GM18505 (cell line): ENCODE measurements at regions not wholly inside any gene's neighbourhood (a gene's known extent, or its start where the extent isn't known, plus 50 kb on each side); places are given as distances from the start of the nearest gene placed in this dataset.

Source experiments
- ATAC-seq: cut with Tn5 transposase; IDR thresholded peaks from one replicate; pipeline ENCODE4 v1.9.1; 2021; ENCODE audit not compliant: unreplicated experiment
- POLR2A ChIP-seq: IDR thresholded peaks from 4 replicates; pipeline ENCODE4 v1.6.1; 2011; ENCODE audit warnings: borderline replicate concordance; ENCODE audit not compliant: insufficient read depth, insufficient read length; ENCODE audit errors: extremely low read depth

DNA sequence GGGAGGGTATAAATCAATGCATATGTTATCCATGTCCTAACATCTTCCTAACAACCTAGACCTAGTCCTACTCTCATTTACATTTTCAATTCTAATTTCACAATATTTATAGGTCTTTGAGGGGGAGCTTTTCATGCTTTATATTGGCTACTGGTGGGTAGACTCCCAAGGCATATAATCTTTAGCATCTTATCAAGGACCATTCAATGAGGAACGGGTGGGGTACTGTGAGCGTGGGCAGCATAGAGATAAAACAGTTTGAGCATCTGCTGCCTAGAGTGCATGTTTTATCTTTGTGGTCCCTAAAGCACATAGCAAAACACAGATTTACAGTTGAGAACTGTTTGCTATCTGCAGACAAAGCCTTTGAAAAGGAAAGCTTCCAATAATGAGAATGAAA is 427.6 kb upstream of the WWC1 start:
- TF ChIP-seq POLR2A, result no peak

DNA sequence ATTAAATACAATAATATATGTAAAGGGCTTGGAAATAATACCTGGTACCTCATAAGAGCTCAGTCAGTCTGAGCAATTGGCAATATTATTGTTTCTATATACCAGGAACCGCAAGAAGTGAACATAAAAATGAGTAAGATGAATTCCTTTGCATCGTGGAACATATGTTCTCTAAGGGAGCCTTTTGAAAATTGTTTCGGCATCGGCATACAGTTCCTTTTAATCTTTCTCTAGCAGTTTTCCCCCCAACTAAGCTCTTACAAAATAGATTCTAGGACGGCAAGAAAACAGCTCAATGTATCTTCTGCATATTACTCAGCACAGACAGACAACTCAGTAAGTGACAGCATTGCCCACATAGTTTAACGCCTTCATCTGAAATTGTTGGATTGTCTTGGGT is 426.6 kb upstream of the WWC1 start:
- TF ChIP-seq POLR2A, result no peak
- no peak for ATAC-seq

More for the DNA sequence above, 427.6 kb upstream of the WWC1 start:
- no peak for ATAC-seq

- TF ChIP-seq POLR2A, result no peak
- ATAC-seq, result no peak
Observed at GRCh38 chr5:167866797-167867196, 424.6 kb upstream of the WWC1 start.

- TF ChIP-seq POLR2A, result no peak
- ATAC-seq, result no peak
Observed at GRCh38 chr5:167867281-167867680, 424.2 kb upstream of the WWC1 start.

GRCh38 chr5:167869125-167869524 is 422.3 kb upstream of the WWC1 start:
- TF ChIP-seq POLR2A, result no peak
- ATAC-seq, result no peak

GRCh38 chr5:167870055-167870454 is 421.4 kb upstream of the WWC1 start:
- ATAC-seq, result no peak
- no peak for TF ChIP-seq POLR2A

GRCh38 chr5:167871091-167871490 is 420.4 kb upstream of the WWC1 start:
- ATAC-seq, result no peak

GRCh38 chr5:167872791-167873190 is 418.7 kb upstream of the WWC1 start:
- no peak for TF ChIP-seq POLR2A
- no peak for ATAC-seq

More at GRCh38 chr5:167871091-167871490, 420.4 kb upstream of the WWC1 start:
- no peak for TF ChIP-seq POLR2A

DNA sequence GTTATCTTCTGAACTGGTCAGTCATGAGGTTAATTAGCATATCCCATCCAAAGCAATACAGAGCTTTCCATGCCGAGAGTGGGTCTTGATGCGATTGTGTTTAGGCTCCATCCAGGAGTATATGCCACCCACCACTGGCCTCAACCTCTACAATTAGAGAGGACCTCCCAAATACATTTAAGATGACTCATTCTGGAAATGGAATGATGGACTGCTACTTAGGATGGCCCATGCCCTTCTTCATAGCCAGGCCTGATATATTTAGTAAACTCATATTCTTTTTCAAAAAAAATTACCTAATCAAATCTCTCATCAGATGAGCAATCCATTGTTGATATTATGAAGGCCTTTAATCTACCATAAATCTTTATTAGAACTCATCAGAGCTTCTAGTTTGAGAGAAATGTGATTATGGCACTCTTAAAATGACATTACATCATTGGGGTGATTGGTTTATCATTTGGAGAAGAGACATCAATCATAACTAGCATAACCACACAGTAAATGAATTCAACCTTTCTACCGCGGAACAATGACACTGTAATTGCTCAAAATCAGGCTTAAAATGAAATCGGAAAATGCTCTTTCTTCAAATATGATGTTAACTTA is 414.2 kb upstream of the WWC1 start:
- no peak for ATAC-seq
- TF ChIP-seq POLR2A, result no peak

DNA sequence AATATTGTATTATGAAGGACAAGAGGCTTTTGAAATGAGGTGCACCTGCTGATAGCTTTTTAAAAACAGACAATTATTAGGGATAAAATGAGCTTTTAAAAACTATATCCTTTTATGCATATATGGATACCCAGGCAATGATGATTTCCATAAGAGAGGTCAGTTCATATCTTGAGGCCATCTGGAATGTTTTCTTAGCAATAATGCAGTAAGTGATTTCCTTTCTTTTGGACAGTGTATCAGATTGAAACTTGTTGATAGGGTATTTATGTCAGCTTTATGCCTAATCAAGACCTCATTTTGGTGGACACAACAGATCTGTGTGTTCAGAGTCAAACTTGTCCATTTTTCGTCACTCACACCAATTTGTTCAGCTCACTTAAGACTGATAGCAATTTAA is 413.5 kb upstream of the WWC1 start:
- TF ChIP-seq POLR2A, result no peak
- no peak for ATAC-seq

DNA sequence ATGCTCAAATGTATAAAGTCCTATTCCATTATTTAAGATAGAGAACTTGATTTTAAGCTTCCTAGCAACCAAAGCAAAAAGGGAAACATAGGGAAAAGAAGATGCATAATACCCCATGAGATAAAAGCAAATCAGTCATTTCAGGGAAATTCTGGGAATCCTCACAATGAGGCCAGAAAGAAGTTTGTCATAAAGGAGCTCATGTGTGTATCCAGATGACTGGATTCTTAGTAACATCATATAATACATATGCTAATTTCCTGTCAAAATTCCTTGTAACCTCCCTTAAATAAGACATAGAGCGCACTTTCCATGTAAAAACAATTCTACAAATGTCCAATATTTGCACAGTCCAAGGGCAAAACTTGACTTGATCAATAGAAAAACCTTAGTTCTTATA is 411.0 kb upstream of the WWC1 start:
- ATAC-seq, result no peak
- no peak for TF ChIP-seq POLR2A

- no peak for ATAC-seq
- no peak for TF ChIP-seq POLR2A
Observed at GRCh38 chr5:167881041-167881440, 410.4 kb upstream of the WWC1 start.

DNA sequence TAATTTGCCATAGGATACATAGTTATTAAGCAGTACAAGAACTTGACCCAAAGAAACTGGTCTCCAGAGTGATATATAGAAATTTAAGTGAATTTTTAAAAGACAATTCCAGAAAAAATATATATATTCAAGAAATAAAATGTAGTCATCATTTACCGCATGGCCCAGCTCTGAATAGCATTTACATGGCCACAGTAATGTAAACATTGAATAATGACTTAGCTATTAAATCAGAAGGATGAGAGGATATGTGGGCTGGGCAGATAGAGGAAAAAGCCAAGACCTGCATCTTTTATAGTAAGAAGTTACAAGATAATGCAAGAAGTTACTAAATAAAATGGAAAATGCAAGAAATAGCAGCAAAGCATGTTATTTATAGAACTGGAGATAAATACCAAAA is 405.2 kb upstream of the WWC1 start:
- no peak for TF ChIP-seq POLR2A
- ATAC-seq, result no peak

GRCh38 chr5:167888393-167888792 is 403.1 kb upstream of the WWC1 start:
- no peak for ATAC-seq

DNA sequence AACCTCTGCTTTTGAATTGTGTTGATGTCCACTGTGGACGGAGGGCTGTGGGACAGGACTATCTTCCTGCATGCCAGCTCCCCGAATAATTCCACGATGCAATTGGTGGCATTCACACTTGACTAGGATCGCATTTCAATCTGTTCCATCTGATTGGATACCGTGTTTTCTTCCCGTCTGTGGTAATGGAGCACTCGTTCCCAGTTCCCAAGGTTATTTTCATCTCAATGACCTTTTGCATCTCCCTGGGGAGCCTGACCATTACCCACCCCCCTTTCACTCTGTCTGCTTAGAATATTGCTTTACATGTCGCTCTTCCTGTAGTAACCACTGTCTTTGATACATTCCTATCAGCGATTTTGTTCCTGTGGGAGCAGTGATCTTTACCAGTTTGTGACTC is 402.2 kb upstream of the WWC1 start:
- TF ChIP-seq POLR2A, result no peak
- no peak for ATAC-seq

More at GRCh38 chr5:167888393-167888792, 403.1 kb upstream of the WWC1 start:
- no peak for TF ChIP-seq POLR2A
